ENCODE measurements at regions not wholly inside any gene's neighbourhood (a gene's known extent, or its start where the extent isn't known, plus 50 kb on each side); places are given as distances from the start of the nearest gene placed in this dataset.

DNA sequence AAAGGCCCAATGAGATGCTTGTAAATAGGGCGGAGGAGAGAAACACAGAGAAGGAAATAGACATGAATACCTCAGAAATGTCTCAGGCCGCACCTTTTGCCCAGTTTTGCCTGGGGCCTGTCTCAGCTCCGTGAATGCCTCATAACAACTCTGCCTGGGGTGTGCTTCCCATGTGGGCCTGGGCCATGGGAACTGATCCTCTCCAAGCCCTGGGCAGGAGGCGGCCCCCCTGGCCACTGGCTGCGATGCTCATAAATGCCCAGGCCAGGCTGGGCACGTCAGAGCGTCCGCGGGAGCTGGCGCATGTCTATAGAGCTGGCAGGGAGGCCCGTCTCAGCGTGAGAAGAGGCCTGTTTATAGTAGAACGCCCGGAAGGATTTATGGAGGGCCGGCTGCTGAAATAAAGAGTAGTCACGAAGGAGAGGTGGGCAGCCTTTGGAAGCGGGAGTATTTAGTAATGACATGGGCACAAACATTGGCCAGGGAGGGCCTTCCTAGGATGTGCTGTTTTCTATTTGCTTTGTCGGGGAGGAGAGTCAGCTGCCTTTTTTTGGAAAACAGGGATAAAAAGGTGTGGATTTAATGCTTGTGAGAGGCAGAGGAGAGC, 85.9 kb upstream of the IGF1R start:
- H3K4me1 Mint-ChIP-seq (ENCODE audit: unreplicated experiment): peaks cover 6% of the 10 kb centered on the region
- peak; percentile 51 for DNase-seq (ENCODE audit: extremely low spot score, unreplicated experiment)
- peaks cover 17% of the 10 kb centered on the region for H3K27me3 Mint-ChIP-seq
- peaks cover 6% of the 10 kb centered on the region for H3K9me3 Mint-ChIP-seq
- H3K36me3 Mint-ChIP-seq: no peaks in the 10 kb centered on the region
- peak overlapping the region; percentile 94 for H3K27ac Mint-ChIP-seq
- H3K4me3 Mint-ChIP-seq: no peak overlapping the region
- TF ChIP-seq CTCF (conservative IDR thresholded peaks at IDR 0.05): no peak

- TF ChIP-seq CTCF (conservative IDR thresholded peaks at IDR 0.05): no peak
- Mint-ChIP-seq H3K4me3 (no peak overlapping the region), H3K4me1 (ENCODE audit: unreplicated experiment) (peaks cover 6% of the 10 kb centered on the region), H3K9me3 (no peaks in the 10 kb centered on the region), H3K27me3 (peaks cover 15% of the 10 kb centered on the region), H3K36me3 (no peaks in the 10 kb centered on the region), H3K27ac (no peak overlapping the region)
- peak; percentile 31 for DNase-seq (ENCODE audit: extremely low spot score, unreplicated experiment)
Observed at GRCh38 chr15:98565566-98565965, 82.8 kb upstream of the IGF1R start.

- H3K27ac Mint-ChIP-seq: no peak overlapping the region
- H3K36me3 Mint-ChIP-seq: no peaks in the 10 kb centered on the region
- peaks cover 14% of the 10 kb centered on the region for H3K27me3 Mint-ChIP-seq
- no peak overlapping the region for H3K4me3 Mint-ChIP-seq
- DNase-seq (ENCODE audit: extremely low spot score, unreplicated experiment): no peak
- H3K9me3 Mint-ChIP-seq: no peaks in the 10 kb centered on the region
- H3K4me1 Mint-ChIP-seq (ENCODE audit: unreplicated experiment): no peaks in the 10 kb centered on the region
- TF ChIP-seq CTCF (conservative IDR thresholded peaks at IDR 0.05): no peak
Observed at GRCh38 chr15:98567951-98568350, 80.4 kb upstream of the IGF1R start.

DNA sequence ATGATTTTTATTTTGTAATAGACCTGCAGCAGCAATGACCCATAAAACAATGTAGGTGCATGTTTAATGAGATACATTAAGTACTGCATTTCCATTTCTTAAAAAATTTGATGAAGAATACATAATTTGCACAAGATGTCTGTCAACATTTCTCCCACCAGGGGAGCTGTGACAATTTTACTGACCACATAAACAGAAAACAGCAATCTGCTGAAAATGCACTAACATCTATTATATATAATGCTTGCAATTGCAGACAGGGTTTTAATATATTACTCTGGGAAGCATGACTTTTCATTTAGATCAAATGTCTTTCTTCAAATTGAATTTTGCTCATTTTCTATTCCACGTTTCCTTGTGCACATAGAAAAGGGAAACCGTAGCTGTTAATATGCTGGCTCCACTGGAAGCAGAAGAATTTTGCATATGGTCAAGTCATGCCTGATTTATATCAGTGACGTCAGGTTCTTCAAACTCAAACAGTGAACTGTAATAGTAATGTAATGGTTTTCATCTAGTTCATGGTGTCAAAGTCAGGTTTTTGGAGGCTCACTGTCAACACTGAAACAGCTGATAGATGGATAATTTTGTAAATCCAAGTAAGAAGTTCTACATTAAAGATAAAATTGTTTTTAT, 79.8 kb upstream of the IGF1R start:
- Mint-ChIP-seq H3K27ac (no peak overlapping the region), H3K9me3 (no peaks in the 10 kb centered on the region)
- no peak for DNase-seq (ENCODE audit: extremely low spot score, unreplicated experiment)

GRCh38 chr15:98570119-98570518, 78.2 kb upstream of the IGF1R start:
- Mint-ChIP-seq H3K27ac (no peak overlapping the region), H3K36me3 (no peaks in the 10 kb centered on the region)
- TF ChIP-seq CTCF (conservative IDR thresholded peaks at IDR 0.05): no peak

More for the DNA sequence above, 79.8 kb upstream of the IGF1R start:
- Mint-ChIP-seq H3K36me3 (no peaks in the 10 kb centered on the region), H3K4me3 (no peak overlapping the region), H3K27me3 (peaks cover 14% of the 10 kb centered on the region), H3K4me1 (ENCODE audit: unreplicated experiment) (no peaks in the 10 kb centered on the region)
- TF ChIP-seq CTCF (conservative IDR thresholded peaks at IDR 0.05): peak; percentile 69

More at GRCh38 chr15:98570119-98570518, 78.2 kb upstream of the IGF1R start:
- no peaks in the 10 kb centered on the region for H3K4me1 Mint-ChIP-seq (ENCODE audit: unreplicated experiment)
- no peaks in the 10 kb centered on the region for H3K9me3 Mint-ChIP-seq
- peaks cover 14% of the 10 kb centered on the region for H3K27me3 Mint-ChIP-seq
- no peak for DNase-seq (ENCODE audit: extremely low spot score, unreplicated experiment)
- H3K4me3 Mint-ChIP-seq: no peak overlapping the region
